Activated naive CD4-positive, alpha-beta T cell treated with anti-CD3 and anti-CD28 coated beads, Interleukin-2, amount 50 U/mL, for 24 hours (primary cell): ENCODE measurements at regions not wholly inside any gene's neighbourhood (a gene's known extent, or its start where the extent isn't known, plus 50 kb on each side); places are given as distances from the start of the nearest gene placed in this dataset.

Source experiments
- H3K27ac Mint-ChIP-seq: one replicate; pipeline ENCODE4 v1.8.0; 2021; ENCODE audit warnings: mild to moderate bottlenecking, mixed read lengths
- H3K27me3 Mint-ChIP-seq: one replicate; pipeline ENCODE4 v1.8.0; 2021; ENCODE audit warnings: mixed read lengths
- H3K36me3 Mint-ChIP-seq: one replicate; pipeline ENCODE4 v1.8.0; 2021; ENCODE audit warnings: mixed read lengths
- H3K4me1 Mint-ChIP-seq: one replicate; pipeline ENCODE4 v1.8.0; 2021; ENCODE audit warnings: mixed read lengths
- H3K4me3 Mint-ChIP-seq: one replicate; pipeline ENCODE4 v1.8.0; 2021; ENCODE audit warnings: mild to moderate bottlenecking, mixed read lengths
- H3K9me3 Mint-ChIP-seq: one replicate; pipeline ENCODE4 v1.8.0; 2021; ENCODE audit warnings: mixed read lengths

DNA sequence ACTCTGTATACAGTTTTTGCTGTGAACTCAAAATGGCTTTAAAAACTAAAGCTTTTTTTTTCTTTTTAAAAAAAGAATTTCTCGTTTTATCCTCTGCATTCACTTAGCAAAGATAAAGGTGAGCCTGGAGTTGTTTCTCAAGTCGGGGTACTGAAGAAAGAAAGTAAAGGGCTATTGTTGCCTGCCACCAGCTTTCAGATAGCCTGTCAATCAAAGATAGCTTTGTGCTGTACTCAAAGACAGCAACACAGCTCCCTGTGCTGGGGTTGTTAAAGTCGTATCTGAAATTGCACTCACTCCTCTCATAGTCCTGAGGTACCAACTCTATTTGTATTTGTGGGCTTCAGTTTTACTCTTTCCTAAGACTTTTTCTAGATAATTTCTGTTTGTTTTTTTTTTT is 710.1 kb upstream of the ID4 start:
- Mint-ChIP-seq H3K27ac (no peak overlapping the region), H3K27me3 (no peaks in the 10 kb centered on the region), H3K9me3 (peaks cover 7% of the 10 kb centered on the region), H3K4me3 (no peak overlapping the region), H3K4me1 (no peaks in the 10 kb centered on the region), H3K36me3 (no peaks in the 10 kb centered on the region)

DNA sequence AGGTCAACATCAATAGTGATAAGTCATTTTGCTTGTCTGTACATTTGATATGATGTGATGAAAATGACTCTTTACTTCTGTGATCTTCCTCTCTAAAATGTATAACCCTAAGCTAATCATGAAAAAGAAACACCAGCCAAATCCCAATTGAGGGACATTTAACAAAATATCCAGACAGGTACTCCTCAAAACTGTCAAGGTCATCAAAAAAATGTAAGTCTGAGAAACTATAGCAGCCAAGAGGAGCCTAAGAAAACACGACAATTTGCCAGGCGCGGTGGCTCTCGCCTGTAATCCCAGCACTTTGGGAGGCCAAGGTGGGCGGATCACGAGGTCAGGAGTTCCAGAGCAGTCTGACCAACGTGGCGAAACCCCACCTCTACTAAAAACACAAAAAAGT is 708.5 kb upstream of the ID4 start:
- H3K36me3 Mint-ChIP-seq, result no peaks in the 10 kb centered on the region
- no peak overlapping the region for H3K27ac Mint-ChIP-seq
- H3K4me3 Mint-ChIP-seq, result no peak overlapping the region
- H3K9me3 Mint-ChIP-seq, result peaks cover 7% of the 10 kb centered on the region
- H3K4me1 Mint-ChIP-seq, result no peaks in the 10 kb centered on the region
- no peaks in the 10 kb centered on the region for H3K27me3 Mint-ChIP-seq

DNA sequence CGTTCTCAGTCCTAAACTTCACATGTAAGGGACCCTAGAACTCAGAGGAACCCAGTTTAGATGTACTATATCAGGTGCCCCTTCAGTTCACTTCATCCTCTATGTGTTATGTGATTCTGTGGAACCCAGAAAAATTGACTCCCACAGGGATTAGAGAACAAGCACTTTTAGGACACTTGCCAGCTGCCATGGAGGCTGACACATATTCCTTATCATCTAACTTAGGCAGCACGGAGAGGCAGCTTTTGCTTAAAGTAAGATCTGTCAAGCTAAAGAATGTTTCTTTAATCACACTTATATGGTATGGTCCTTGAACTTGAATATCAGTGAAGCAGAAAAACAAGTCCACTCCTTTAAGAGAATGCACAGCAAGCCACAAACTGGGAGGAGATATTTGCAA is 701.5 kb upstream of the ID4 start:
- H3K36me3 Mint-ChIP-seq, result no peaks in the 10 kb centered on the region
- H3K27ac Mint-ChIP-seq, result no peak overlapping the region
- H3K4me3 Mint-ChIP-seq, result no peak overlapping the region
- peaks cover 12% of the 10 kb centered on the region for H3K9me3 Mint-ChIP-seq
- no peaks in the 10 kb centered on the region for H3K4me1 Mint-ChIP-seq
- no peaks in the 10 kb centered on the region for H3K27me3 Mint-ChIP-seq

DNA sequence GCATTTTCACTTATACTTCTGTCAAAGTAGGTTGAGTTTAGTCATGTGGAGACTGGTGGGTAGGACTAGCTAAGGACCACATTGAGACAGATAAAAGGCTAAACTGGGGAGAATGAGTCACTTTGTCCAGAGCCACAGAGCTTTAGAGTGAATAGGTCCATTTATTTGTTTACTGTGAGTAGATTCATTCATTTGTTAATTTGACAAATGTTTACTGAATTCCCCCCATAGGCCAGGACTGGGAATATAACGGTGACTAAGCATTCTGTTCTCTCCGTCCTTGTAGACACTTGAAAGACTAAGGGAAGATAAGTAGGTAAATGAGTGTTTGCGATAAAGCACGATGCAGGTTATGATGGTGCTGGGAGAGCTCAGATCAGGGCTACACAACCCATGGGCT is 699.7 kb upstream of the ID4 start:
- no peaks in the 10 kb centered on the region for H3K27me3 Mint-ChIP-seq
- H3K27ac Mint-ChIP-seq, result no peak overlapping the region
- no peaks in the 10 kb centered on the region for H3K36me3 Mint-ChIP-seq
- no peak overlapping the region for H3K4me3 Mint-ChIP-seq
- H3K4me1 Mint-ChIP-seq, result no peaks in the 10 kb centered on the region
- peaks cover 12% of the 10 kb centered on the region for H3K9me3 Mint-ChIP-seq

DNA sequence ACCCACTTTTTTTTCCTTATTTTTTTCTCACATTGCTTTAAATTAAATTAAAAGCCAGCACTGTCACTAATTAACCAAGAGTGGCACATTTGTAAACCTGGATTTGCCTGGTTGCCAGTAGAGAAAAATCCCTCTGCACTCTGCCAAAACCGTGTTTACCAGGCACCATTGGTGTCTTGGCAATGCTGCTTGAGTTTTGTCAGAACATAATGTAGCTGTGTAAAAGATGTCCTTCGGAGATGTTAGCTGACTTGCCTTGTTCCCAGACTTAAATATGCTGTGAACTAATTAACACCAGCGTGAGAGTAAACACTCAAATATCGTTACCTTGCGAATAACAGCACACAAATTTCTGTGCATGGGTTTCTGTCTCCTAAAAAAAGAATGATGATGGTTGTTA is 694.9 kb upstream of the ID4 start:
- Mint-ChIP-seq H3K36me3 (no peaks in the 10 kb centered on the region), H3K4me3 (no peak overlapping the region), H3K4me1 (no peaks in the 10 kb centered on the region), H3K27ac (no peak overlapping the region), H3K27me3 (no peaks in the 10 kb centered on the region), H3K9me3 (peaks cover 9% of the 10 kb centered on the region)

DNA sequence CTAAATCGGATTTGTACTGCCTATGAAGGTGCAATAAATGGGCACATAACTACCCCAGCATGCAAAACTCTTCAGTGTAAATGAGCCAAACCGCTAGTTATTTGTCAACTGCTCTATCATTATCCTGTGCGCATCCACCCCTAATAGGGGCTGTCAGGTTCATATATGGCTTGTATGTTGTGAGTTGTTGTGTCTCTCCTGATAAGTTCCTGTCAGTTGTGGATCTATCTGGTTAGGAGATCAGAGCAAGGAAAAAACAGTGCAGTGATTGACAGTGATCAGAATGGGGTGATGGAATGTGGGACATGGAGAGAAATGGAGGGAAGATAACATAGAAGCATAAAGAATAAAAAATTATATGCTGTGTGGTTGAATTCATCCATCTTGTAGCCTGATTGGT is 686.9 kb upstream of the ID4 start:
- Mint-ChIP-seq H3K4me3 (no peak overlapping the region), H3K4me1 (no peaks in the 10 kb centered on the region), H3K9me3 (peaks cover 6% of the 10 kb centered on the region), H3K27me3 (no peaks in the 10 kb centered on the region), H3K36me3 (no peaks in the 10 kb centered on the region), H3K27ac (no peak overlapping the region)

DNA sequence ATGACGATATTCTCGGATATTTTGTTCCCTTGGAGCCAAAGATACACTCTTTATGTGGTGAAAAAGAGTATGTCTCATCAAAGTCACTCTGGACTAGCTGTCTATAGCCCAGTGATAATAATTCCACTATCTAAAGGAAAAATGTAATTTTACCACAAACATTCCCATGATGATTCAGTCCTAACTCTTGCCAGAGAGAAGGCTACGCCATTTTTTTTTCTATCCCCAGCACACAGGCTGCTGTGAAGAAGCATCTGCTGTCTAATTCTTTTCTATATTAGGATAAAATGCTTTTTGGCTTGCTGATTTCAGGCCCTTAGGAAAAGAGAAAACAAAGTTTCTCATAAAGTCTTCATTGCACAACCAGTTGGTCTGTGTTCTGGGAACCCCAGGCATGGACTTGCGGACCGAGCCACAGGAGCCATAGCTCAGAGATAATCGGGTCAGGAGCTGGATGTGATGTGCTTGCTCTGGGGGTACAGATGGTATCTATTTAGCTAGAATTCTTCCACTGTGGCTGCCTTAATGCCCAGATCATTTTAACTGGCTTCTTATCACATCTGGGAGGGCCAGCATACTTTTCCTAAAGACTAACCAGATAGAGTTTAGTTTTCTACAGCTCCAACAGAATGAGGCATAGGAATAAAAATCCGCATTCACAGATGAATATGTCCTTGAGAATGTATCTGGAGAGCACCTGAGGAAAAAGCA is 683.7 kb upstream of the ID4 start:
- H3K27ac Mint-ChIP-seq, result no peak overlapping the region
- H3K4me1 Mint-ChIP-seq, result no peaks in the 10 kb centered on the region
- H3K9me3 Mint-ChIP-seq, result peaks cover 6% of the 10 kb centered on the region
- H3K36me3 Mint-ChIP-seq, result no peaks in the 10 kb centered on the region
- no peaks in the 10 kb centered on the region for H3K27me3 Mint-ChIP-seq
- H3K4me3 Mint-ChIP-seq, result no peak overlapping the region

DNA sequence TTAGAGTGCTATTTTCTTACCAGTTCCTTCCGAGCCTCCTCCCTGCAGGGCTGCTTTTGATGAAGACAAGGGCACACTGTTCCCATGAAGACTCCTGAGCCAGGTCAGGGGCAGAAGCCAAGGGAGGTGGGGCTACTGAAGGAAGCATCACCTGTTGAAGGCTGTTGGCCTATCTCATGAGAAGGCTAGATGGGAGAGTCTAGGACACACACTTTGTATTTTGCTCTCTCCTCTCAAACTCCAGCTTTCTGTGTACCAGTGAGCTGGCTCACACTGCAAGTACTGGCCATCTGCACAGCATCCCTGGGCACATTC is 683.2 kb upstream of the ID4 start:
- Mint-ChIP-seq H3K27ac (no peak overlapping the region), H3K4me3 (no peak overlapping the region), H3K36me3 (no peaks in the 10 kb centered on the region), H3K9me3 (peaks cover 6% of the 10 kb centered on the region), H3K4me1 (no peaks in the 10 kb centered on the region), H3K27me3 (no peaks in the 10 kb centered on the region)

DNA sequence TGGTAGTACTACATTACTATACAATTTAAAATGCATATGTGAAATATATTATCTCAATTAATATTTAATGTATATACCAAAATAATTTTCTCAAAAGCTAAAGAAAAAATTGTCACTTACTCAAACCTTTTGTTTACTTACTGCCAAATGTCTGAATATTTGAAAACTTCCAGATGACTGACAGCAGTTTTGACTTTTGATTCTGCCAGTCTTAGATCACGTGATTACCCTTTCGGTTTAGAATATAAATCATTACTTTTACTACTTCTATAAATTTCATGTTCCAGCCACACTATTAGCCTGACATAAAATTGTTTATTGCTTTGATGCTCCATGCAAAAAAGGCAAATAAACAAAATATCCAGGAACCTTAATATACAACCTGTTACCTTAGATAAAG is 680.7 kb upstream of the ID4 start:
- no peaks in the 10 kb centered on the region for H3K4me1 Mint-ChIP-seq
- peaks cover 6% of the 10 kb centered on the region for H3K9me3 Mint-ChIP-seq
- no peaks in the 10 kb centered on the region for H3K36me3 Mint-ChIP-seq
- H3K4me3 Mint-ChIP-seq, result no peak overlapping the region
- H3K27me3 Mint-ChIP-seq, result no peaks in the 10 kb centered on the region
- no peak overlapping the region for H3K27ac Mint-ChIP-seq

DNA sequence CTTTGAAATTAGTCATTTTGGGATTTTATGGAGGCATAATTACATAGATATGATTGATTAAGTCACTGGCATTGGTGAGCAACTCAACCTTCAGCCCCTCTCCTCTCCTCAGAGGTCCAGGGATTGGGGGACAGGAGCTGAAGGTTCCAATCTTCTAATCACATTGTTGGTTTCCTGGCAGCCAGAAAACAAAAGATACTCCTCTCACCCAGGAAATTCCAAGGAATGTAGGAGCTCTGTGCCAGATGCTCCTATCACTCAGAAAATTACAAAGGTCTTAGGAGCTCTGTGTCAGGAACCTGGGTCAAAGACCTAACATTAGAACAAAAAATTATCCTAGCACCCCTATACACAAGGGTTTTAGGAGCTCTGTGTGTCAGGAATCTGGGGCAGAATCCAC is 679.7 kb upstream of the ID4 start:
- no peaks in the 10 kb centered on the region for H3K4me1 Mint-ChIP-seq
- no peak overlapping the region for H3K4me3 Mint-ChIP-seq
- no peaks in the 10 kb centered on the region for H3K27me3 Mint-ChIP-seq
- peaks cover 9% of the 10 kb centered on the region for H3K9me3 Mint-ChIP-seq
- no peaks in the 10 kb centered on the region for H3K36me3 Mint-ChIP-seq
- no peak overlapping the region for H3K27ac Mint-ChIP-seq

DNA sequence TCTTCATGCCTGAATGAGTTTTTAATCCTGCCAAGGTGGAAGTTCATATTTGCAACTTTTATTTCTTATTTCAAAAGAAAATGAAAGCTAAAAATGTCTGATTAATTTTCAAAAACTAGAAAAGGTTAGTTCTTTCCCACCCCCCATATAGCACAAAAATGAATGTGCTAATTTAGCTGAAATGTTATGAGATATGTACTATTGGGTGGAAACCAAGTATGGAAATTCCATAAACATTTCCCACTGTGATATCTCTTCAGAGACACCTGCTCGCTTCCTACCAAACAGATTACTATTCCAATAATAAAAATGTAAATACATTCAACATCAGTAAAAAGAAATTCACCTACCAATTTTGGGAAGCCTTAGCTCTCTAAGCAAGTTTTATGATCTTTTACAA is 678.6 kb upstream of the ID4 start:
- Mint-ChIP-seq H3K27me3 (no peaks in the 10 kb centered on the region), H3K9me3 (peaks cover 4% of the 10 kb centered on the region), H3K36me3 (no peaks in the 10 kb centered on the region), H3K4me3 (no peak overlapping the region), H3K4me1 (no peaks in the 10 kb centered on the region), H3K27ac (no peak overlapping the region)

DNA sequence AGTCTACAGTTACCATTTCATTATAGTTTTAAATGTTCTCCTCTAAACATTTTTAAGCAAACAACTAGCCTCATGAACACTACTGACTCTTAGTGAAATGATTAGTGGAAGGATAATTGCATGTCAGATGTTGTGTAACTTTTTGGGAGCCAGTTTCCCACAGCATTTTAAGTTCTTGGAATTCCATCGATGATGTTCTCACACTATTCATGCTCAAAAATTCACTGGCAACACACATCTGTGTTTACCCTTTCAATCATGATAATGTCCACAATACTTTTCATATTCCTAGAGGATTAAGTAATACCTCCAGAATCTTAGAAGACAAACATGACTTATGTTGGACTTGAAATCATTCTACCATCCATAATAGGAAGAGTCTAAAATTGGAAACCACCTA is 678.1 kb upstream of the ID4 start:
- no peak overlapping the region for H3K4me3 Mint-ChIP-seq
- no peaks in the 10 kb centered on the region for H3K36me3 Mint-ChIP-seq
- no peaks in the 10 kb centered on the region for H3K27me3 Mint-ChIP-seq
- H3K27ac Mint-ChIP-seq, result no peak overlapping the region
- H3K9me3 Mint-ChIP-seq, result peaks cover 4% of the 10 kb centered on the region
- H3K4me1 Mint-ChIP-seq, result no peaks in the 10 kb centered on the region

DNA sequence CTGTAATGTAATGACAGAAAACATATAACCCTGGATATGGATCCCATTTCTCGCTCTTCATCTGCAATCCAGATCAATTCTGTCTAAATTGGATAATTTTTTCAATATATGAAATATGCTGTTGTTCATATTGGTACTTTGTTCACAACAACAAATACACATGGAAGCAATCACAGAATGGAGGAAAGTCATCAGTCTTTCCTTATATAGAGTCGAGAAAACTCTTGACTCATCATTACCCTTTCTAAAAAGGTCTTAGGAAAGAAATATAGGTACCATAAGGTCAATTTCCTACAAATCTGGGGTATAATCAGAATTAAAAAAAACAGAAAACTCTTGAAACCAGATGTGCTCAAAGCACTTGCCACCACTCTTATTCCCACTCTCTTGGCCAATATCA is 677.6 kb upstream of the ID4 start:
- Mint-ChIP-seq H3K36me3 (no peaks in the 10 kb centered on the region), H3K27ac (no peak overlapping the region), H3K4me3 (no peak overlapping the region), H3K4me1 (no peaks in the 10 kb centered on the region), H3K27me3 (no peaks in the 10 kb centered on the region), H3K9me3 (peaks cover 4% of the 10 kb centered on the region)

DNA sequence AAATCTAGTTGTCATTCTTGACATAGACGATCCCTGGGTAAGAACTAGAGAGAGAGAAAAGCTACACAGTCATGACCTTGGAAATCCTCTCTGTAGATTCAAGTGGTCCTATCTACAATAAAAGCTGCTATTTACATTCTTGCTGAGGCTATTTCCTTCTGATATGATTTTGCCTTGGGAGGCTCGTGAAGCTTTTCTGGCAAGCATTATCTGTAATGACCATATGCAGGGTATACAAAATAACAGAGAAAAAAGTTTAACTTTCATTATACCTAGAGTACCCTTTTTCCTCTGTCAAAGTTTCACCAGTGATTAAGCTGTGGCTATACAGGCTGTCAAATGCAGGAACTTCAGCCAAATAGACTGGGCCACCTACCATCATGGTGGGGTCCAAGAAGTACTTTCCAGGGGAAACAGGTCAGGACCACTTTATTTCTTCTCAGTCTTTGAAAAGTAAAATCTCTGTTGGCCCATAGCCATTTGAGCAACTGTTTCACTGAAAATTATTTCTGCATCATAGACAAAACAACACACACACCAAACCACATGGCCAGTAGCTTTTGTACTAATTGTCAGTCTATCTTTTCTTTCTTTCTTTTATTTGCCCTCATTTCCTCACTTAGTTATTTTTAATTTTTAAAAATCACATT is 677.0 kb upstream of the ID4 start:
- no peak overlapping the region for H3K27ac Mint-ChIP-seq
- H3K4me3 Mint-ChIP-seq, result no peak overlapping the region
- no peaks in the 10 kb centered on the region for H3K36me3 Mint-ChIP-seq
- H3K9me3 Mint-ChIP-seq, result peaks cover 4% of the 10 kb centered on the region
- no peaks in the 10 kb centered on the region for H3K27me3 Mint-ChIP-seq
- no peaks in the 10 kb centered on the region for H3K4me1 Mint-ChIP-seq

DNA sequence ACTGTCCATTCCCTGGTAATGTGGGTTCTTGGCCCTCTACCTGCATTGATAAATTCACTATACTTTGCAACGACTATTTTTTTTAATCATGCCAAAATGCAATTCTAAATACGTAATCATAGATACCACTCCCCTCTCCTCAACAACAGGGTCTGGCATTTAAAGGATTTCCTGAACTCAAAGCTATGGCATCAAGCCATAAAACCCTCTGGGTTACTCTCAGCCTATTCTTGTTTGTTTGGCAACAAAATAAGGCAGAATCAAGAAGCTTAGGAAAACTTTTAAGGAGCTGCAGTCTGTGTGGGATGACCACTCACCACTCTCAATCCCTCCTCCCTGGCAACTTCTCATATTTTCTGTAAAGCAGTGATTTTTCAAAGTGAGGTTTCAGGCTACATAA is 669.9 kb upstream of the ID4 start:
- H3K27ac Mint-ChIP-seq, result no peak overlapping the region
- no peak overlapping the region for H3K4me3 Mint-ChIP-seq
- no peaks in the 10 kb centered on the region for H3K4me1 Mint-ChIP-seq
- H3K27me3 Mint-ChIP-seq, result no peaks in the 10 kb centered on the region
- H3K9me3 Mint-ChIP-seq, result no peaks in the 10 kb centered on the region
- H3K36me3 Mint-ChIP-seq, result no peaks in the 10 kb centered on the region

DNA sequence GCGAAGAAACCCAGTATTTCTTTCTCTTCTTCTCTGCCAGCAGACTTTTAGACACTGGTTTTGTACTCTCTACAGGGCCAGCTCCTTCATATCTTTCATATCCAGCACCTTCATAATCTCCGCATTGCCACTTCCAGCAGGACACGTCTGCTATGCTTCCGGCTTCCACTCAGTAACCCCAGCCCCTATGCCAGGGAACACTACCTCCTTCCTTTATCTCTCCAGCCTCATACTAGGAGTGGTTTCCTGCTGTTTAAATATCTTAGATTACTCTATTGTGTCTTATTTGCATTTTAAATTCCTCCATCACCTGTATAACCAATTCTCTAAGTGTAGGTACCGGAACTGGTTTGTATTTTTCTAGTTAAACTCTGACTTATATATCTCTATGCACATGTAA is 667.8 kb upstream of the ID4 start:
- Mint-ChIP-seq H3K27ac (no peak overlapping the region), H3K27me3 (no peaks in the 10 kb centered on the region), H3K36me3 (no peaks in the 10 kb centered on the region), H3K4me3 (no peak overlapping the region), H3K4me1 (no peaks in the 10 kb centered on the region), H3K9me3 (no peaks in the 10 kb centered on the region)

DNA sequence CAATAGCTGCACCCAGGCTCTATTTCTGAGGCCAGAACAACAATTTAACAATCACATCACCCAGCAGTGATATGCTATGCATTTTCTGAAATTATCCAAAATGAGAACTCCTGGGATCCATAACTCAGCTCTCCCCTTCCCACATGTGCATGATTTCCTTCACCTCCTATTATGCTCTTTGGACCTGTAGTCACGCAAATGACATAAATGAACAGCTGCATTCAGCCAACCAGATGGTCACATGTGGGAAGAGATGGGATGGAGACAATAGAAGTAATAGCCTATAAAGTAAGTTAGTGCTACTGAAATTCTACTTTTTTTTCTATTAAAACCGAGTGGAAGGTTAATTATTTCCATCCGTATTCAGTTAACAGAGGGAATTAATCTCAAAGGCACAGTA is 662.1 kb upstream of the ID4 start:
- Mint-ChIP-seq H3K9me3 (peaks cover 9% of the 10 kb centered on the region), H3K27ac (no peak overlapping the region), H3K4me1 (no peaks in the 10 kb centered on the region), H3K36me3 (no peaks in the 10 kb centered on the region), H3K27me3 (no peaks in the 10 kb centered on the region), H3K4me3 (no peak overlapping the region)
